ENCODE measurements at regions not wholly inside any gene's neighbourhood (a gene's known extent, or its start where the extent isn't known, plus 50 kb on each side); places are given as distances from the start of the nearest gene placed in this dataset.
A peak's percentile ranks its signal among the peaks of the same experiment; 100 is the strongest.

DNA sequence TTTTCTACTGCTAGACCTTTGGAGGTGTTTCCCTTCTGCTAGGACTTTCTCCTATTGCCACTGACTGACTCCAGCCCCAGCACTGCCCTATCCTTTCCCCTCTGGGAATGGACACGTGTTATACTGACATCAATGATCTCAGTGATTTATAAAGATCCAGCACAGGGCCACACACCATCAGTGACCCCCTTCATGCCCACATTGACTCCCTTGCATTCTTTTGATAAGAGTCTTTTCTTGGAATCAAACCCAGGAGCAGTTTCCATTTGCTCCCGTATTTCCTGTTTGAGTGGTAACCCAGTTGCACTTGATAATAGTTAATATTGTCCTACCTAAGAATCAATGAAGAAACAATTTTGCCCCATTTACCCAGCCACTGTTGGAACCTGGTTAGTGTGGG, 501.0 kb upstream of the USP24 start:
- DNase-seq = no peak
- TF ChIP-seq POLR2A (IDR thresholded peaks at IDR 0.05; ENCODE audit: low read length) (no peak), GATA1 (IDR thresholded peaks at IDR 0.05; ENCODE audit: low read depth, low read length) (no peak)

GRCh38 chr1:55714230-55714629, 499.1 kb upstream of the USP24 start:
- TF ChIP-seq GATA1 (IDR thresholded peaks at IDR 0.05; ENCODE audit: low read depth, low read length) (no peak), POLR2A (IDR thresholded peaks at IDR 0.05; ENCODE audit: low read length) (no peak)
- DNase-seq = no peak

- no peak for TF ChIP-seq GATA1 (IDR thresholded peaks at IDR 0.05; ENCODE audit: low read depth, low read length)
- TF ChIP-seq POLR2A (IDR thresholded peaks at IDR 0.05; ENCODE audit: low read length) = no peak
- DNase-seq = no peak
Observed at GRCh38 chr1:55713516-55713915, 498.4 kb upstream of the USP24 start.

DNA sequence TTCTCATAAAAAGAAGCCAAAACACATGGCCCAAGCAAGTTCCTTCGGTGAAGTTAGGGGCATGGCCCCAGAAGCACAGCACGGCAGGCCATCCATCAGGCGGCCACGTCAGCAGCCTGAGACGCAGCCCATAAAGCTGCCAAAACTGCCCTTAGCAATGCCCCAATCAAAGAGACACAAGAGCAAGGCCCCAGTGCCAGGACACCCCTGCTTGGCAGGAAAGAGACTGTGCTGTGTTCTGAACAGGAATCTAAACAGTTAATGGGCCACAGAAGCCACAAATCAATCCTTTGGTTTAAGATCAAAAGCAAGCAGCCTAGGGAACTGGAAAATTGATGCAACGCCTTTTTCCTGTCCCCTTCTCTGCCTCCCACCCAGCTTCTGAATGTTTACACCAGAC, 497.0 kb upstream of the USP24 start:
- TF ChIP-seq POLR2A (IDR thresholded peaks at IDR 0.05; ENCODE audit: low read length) = no peak
- no peak for TF ChIP-seq GATA1 (IDR thresholded peaks at IDR 0.05; ENCODE audit: low read depth, low read length)
- no peak for DNase-seq

GRCh38 chr1:55708781-55709180, 493.6 kb upstream of the USP24 start:
- DNase-seq = no peak

DNA sequence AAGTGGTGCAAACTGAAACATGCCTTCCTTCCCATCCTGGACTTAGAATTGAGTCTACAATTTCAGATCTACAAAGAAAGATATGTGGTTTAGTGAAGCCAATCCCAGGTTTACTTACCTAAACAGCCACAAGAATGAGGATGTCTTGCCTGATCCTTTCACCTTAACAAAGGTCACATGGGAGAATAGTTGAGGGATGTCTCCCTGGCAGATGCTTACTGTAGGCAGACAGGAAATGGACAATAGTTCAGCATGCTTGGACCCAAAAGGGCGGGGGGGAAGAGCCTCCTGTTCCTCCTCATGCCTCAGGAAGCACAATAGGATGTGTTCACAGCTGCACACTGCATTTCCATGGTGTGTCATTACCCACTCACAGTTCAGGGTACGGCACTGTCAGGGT, 492.7 kb upstream of the USP24 start:
- DNase-seq = no peak
- TF ChIP-seq POLR2A (IDR thresholded peaks at IDR 0.05; ENCODE audit: low read length) (no peak), GATA1 (IDR thresholded peaks at IDR 0.05; ENCODE audit: low read depth, low read length) (no peak)

More at GRCh38 chr1:55708781-55709180, 493.6 kb upstream of the USP24 start:
- TF ChIP-seq POLR2A (IDR thresholded peaks at IDR 0.05; ENCODE audit: low read length) (no peak), GATA1 (IDR thresholded peaks at IDR 0.05; ENCODE audit: low read depth, low read length) (no peak)

DNA sequence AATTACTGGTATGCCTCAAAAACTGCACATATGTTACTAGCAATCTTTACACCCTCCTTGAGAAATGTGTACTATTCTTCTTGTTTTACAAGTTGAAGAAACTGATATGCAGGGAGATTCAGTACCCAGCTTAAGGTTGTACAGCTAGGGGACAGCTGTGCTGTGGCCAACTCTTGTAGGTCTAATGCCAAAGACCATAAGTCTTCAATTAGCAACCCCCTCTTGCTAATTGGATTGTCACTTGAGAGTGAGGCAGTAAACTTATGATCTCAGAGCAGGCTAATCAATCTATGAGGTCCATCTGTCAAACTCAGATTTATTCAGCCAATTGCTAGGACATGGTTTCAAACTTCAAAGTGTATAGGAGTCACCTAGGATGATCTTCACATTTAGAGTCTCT, 492.0 kb upstream of the USP24 start:
- no peak for DNase-seq
- no peak for TF ChIP-seq POLR2A (IDR thresholded peaks at IDR 0.05; ENCODE audit: low read length)
- no peak for TF ChIP-seq GATA1 (IDR thresholded peaks at IDR 0.05; ENCODE audit: low read depth, low read length)

GRCh38 chr1:55706397-55706796, 491.2 kb upstream of the USP24 start:
- no peak for TF ChIP-seq POLR2A (IDR thresholded peaks at IDR 0.05; ENCODE audit: low read length)
- no peak for DNase-seq

DNA sequence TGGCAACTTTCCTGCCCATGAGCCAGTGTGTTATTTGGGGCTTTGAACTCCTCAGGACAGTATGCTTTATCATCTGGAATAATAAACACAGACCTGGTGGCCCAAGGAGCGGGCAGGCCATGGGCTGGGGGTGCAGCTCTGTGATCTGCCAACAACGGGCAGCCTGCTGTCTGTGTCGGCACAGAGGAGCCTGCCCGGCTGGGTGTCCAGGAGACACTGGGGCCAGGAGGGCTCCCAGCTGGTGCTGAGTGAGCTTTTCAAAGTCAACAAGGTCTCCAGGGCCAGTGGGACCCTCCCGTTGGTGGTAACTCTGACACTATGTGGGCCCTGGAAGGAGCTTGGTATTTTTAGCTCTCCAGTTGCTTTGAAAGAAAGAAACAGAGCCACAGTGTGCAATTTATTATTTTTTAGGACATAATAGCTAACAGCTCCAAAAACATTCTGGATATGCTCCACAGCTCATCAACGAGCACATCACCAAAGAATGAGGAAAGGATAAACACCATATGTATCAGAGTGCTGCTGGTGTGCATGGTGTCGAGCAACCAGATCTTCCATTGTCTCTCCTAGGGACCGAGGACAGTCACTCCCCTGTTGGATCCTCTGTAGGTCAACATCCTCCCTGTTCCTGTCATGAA, 488.7 kb upstream of the USP24 start:
- no peak for DNase-seq

GRCh38 chr1:55702064-55702463, 486.9 kb upstream of the USP24 start:
- TF ChIP-seq POLR2A (IDR thresholded peaks at IDR 0.05; ENCODE audit: low read length) (no peak), GATA1 (IDR thresholded peaks at IDR 0.05; ENCODE audit: low read depth, low read length) (no peak)
- peak; percentile 3 to 19 for DNase-seq

More for the DNA sequence above, 488.7 kb upstream of the USP24 start:
- no peak for TF ChIP-seq POLR2A (IDR thresholded peaks at IDR 0.05; ENCODE audit: low read length)
- no peak for TF ChIP-seq GATA1 (IDR thresholded peaks at IDR 0.05; ENCODE audit: low read depth, low read length)

DNA sequence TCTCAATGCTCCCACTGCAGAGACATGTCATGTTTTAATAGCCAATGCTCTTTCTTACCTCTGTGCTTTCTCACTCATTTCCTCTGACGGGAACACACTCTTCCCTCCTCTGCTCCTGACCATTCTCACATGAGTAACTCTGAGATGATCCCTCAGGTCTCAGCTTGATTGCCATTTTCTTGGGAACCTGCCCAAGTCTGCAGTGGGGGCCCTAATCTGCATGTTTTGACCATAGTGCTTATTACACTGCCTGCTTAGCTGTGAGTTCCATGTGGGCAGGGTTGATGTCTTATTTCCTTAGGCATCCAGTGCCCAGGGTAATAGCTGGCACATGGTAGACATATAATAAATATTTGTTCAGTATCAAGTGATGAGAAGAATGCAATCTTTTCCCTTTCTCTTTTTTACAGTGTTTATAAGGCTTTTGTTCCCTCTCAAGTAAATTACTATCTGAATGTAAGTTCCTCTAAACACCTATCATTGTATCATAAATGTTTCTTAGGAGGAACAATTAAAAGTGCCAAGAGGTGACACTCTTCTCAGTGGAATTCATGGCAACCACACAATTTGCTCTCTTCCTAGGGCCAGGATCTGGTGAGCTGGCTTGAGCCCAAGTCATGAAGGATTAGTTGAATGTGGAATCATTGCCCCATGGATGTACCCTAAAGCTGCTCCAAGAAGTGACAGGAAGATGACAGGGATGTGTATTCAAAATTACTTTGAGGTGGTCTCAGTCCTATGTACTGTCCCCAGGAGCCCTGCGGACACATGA, 485.4 kb upstream of the USP24 start:
- DNase-seq = no peak
- TF ChIP-seq POLR2A (IDR thresholded peaks at IDR 0.05; ENCODE audit: low read length) (no peak), GATA1 (IDR thresholded peaks at IDR 0.05; ENCODE audit: low read depth, low read length) (no peak)

- DNase-seq = no peak
- TF ChIP-seq POLR2A (IDR thresholded peaks at IDR 0.05; ENCODE audit: low read length) = no peak
- TF ChIP-seq GATA1 (IDR thresholded peaks at IDR 0.05; ENCODE audit: low read depth, low read length) = no peak
Observed at GRCh38 chr1:55699228-55699627, 484.1 kb upstream of the USP24 start.

- DNase-seq = no peak
- TF ChIP-seq POLR2A (IDR thresholded peaks at IDR 0.05; ENCODE audit: low read length) (no peak), GATA1 (IDR thresholded peaks at IDR 0.05; ENCODE audit: low read depth, low read length) (no peak)
Observed at GRCh38 chr1:55697997-55698535, 482.9 kb upstream of the USP24 start.

DNA sequence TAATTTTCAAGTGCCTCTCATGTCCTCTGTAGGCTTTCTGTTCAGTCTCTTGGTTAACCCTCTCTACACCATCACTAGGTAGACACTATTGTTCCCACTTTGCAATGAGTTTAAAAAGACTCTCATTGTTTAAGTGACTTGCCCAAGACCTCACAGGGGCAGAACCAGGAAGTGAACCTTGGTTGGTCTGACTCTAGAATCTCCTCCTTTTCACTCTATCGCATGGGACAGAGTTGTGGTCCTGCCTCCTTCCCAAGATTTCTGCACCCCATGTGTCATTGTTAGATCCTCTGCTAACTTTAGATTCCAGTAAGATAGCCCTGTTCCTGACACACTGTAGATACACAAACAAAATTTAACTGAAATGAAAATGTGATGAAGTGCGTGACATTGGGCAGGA, 481.7 kb upstream of the USP24 start:
- TF ChIP-seq GATA1 (IDR thresholded peaks at IDR 0.05; ENCODE audit: low read depth, low read length) (no peak), POLR2A (IDR thresholded peaks at IDR 0.05; ENCODE audit: low read length) (no peak)
- no peak for DNase-seq

All from erythroblast (primary cell).